ENCODE measurements at regions not wholly inside any gene's neighbourhood (a gene's known extent, or its start where the extent isn't known, plus 50 kb on each side); places are given as distances from the start of the nearest gene placed in this dataset.

DNA sequence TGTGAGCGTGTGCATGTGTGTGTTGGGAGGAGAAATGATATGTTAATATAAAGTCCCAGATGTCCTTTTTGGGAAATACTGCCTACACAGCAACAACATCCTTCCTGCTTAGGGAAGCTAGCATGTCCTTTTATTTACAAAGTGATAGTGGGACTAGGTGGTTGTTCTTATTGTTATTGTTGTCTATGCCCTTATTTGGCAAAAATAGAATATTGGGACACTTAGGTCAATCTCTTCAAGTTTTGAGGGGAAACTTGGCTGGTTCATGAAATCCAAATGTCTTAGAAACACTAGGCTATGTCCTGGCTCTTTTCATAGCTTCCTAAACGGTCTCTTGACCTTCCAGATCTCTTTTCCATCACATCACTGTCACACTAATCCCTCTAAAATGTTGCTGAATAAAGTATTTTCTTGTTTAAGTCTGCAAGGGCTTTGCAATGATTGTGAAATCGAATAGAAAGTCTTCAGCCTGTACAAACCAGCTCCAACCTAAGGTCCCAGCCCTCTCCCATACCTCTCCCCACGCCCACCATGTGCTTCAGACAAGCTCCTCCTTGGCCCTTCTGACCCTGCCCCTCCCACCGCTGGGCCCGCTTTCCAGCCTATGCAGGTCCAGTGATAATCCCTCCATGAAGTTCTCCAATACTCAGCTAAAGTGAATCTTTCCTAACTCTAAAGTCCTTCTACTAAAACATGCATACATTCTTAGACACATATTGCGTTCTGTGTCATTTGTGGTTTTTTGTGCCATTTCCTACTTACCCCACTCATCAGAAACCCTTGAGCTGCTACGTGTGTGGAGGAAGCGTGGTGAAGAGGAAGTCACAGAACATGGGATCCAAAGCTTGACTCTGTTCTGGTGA lies 205.1 kb downstream of the LY86 start:
- TF ChIP-seq, protein P1, sequence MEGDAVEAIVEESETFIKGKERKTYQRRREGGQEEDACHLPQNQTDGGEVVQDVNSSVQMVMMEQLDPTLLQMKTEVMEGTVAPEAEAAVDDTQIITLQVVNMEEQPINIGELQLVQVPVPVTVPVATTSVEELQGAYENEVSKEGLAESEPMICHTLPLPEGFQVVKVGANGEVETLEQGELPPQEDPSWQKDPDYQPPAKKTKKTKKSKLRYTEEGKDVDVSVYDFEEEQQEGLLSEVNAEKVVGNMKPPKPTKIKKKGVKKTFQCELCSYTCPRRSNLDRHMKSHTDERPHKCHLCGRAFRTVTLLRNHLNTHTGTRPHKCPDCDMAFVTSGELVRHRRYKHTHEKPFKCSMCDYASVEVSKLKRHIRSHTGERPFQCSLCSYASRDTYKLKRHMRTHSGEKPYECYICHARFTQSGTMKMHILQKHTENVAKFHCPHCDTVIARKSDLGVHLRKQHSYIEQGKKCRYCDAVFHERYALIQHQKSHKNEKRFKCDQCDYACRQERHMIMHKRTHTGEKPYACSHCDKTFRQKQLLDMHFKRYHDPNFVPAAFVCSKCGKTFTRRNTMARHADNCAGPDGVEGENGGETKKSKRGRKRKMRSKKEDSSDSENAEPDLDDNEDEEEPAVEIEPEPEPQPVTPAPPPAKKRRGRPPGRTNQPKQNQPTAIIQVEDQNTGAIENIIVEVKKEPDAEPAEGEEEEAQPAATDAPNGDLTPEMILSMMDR (conservative IDR thresholded peaks at IDR 0.05; ENCODE audit: low read depth in 2 of 2), result no peak
- TF ChIP-seq NANOG (IDR thresholded peaks at IDR 0.05; ENCODE audit: borderline replicate concordance) (no peak), POLR2AphosphoS5 (IDR thresholded peaks at IDR 0.05; ENCODE audit: low read depth) (no peak)
- TF ChIP-seq, protein P2, sequence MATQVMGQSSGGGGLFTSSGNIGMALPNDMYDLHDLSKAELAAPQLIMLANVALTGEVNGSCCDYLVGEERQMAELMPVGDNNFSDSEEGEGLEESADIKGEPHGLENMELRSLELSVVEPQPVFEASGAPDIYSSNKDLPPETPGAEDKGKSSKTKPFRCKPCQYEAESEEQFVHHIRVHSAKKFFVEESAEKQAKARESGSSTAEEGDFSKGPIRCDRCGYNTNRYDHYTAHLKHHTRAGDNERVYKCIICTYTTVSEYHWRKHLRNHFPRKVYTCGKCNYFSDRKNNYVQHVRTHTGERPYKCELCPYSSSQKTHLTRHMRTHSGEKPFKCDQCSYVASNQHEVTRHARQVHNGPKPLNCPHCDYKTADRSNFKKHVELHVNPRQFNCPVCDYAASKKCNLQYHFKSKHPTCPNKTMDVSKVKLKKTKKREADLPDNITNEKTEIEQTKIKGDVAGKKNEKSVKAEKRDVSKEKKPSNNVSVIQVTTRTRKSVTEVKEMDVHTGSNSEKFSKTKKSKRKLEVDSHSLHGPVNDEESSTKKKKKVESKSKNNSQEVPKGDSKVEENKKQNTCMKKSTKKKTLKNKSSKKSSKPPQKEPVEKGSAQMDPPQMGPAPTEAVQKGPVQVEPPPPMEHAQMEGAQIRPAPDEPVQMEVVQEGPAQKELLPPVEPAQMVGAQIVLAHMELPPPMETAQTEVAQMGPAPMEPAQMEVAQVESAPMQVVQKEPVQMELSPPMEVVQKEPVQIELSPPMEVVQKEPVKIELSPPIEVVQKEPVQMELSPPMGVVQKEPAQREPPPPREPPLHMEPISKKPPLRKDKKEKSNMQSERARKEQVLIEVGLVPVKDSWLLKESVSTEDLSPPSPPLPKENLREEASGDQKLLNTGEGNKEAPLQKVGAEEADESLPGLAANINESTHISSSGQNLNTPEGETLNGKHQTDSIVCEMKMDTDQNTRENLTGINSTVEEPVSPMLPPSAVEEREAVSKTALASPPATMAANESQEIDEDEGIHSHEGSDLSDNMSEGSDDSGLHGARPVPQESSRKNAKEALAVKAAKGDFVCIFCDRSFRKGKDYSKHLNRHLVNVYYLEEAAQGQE (IDR thresholded peaks at IDR 0.05; ENCODE audit: unreplicated experiment), result no peak
